HEK293 (cell line): ENCODE measurements at regions not wholly inside any gene's neighbourhood (a gene's known extent, or its start where the extent isn't known, plus 50 kb on each side); places are given as distances from the start of the nearest gene placed in this dataset.

Source experiments
- CTCF ChIA-PET: fragments of 350-600 bp; formaldehyde crosslinking; extraction: SDS; loops from one replicate; lab custom pipeline; 2021; ENCODE audit warnings: antibody characterized with exemption; lab: Yijun Ruan, JAX
- POLR2A ChIA-PET: fragments of 300-600 bp; formaldehyde crosslinking; extraction: SDS; loops from one replicate; lab custom pipeline; 2020; ENCODE audit warnings: antibody characterized with exemption, inconsistent platforms; lab: Yijun Ruan, JAX
- H3K27ac ChIP-seq: fragments of 200-500 bp; sonication (Bioruptor generic); 2 replicates; pipeline ENCODE4 v1.5.1; 2014; ENCODE audit warnings: low read depth, low read length, control low read depth, inconsistent platforms; ENCODE audit errors: extremely low read depth
- H3K36me3 ChIP-seq, 2 experiments: fragments of 200-500 bp in 1 of 2; sonication (Bioruptor generic) in 1 of 2; 1 replicate in 1 of 2; 2 replicates in 1 of 2; pipeline ENCODE4 v1.5.1; 2014 to 2017; ENCODE audit warnings: inconsistent platforms in 2 of 2, low read length in 2 of 2; ENCODE audit not compliant: control insufficient read depth in 2 of 2, insufficient read depth in 1 of 2
- H3K4me1 ChIP-seq: fragments of 200-500 bp; sonication (Bioruptor generic); 2 replicates; pipeline ENCODE4 v1.5.1; 2014; ENCODE audit warnings: mild to moderate bottlenecking, low read length, inconsistent platforms; ENCODE audit not compliant: control insufficient read depth, insufficient read depth
- H3K4me3 ChIP-seq: 2 replicates; pipeline ENCODE4 v1.5.1; 2011; ENCODE audit warnings: low read depth, mild to moderate bottlenecking, control low read depth, low read length, moderate library complexity
- H3K9me3 ChIP-seq: fragments of 200-500 bp; sonication (Bioruptor generic); 2 replicates; pipeline ENCODE4 v1.5.1; 2014; ENCODE audit warnings: low read depth, low read length, inconsistent platforms; ENCODE audit not compliant: control insufficient read depth, insufficient read depth
- ELK4 ChIP-seq: IDR thresholded peaks from 2 replicates; pipeline ENCODE4 v1.6.1; 2011; ENCODE audit warnings: mild to moderate bottlenecking, low read depth, low read length, borderline replicate concordance
- FEZF1 ChIP-seq: fragments of 450-650 bp; formaldehyde crosslinking; IDR thresholded peaks from 2 replicates; pipeline ENCODE4 v1.5.1; 2016; ENCODE audit warnings: missing biosample characterization, missing genetic modification characterization
- HOXA7 ChIP-seq: sonication (generic); formaldehyde crosslinking; IDR thresholded peaks from 2 replicates; pipeline ENCODE4 v1.8.1; 2022; ENCODE audit warnings: missing genetic modification reagents, borderline replicate concordance
- KLF17 ChIP-seq: fragments of 450-650 bp; formaldehyde crosslinking; IDR thresholded peaks from 2 replicates; pipeline ENCODE4 v1.5.1; 2016; ENCODE audit warnings: missing biosample characterization, missing genetic modification characterization
- KLF7 ChIP-seq: fragments of 450-650 bp; formaldehyde crosslinking; IDR thresholded peaks from 2 replicates; pipeline ENCODE4 v1.5.1; 2016; ENCODE audit warnings: missing biosample characterization, missing genetic modification characterization, borderline replicate concordance
- PRDM10 ChIP-seq: fragments of 450-650 bp; formaldehyde crosslinking; IDR thresholded peaks from 2 replicates; pipeline ENCODE4 v1.5.1; 2016; ENCODE audit warnings: missing biosample characterization, missing genetic modification characterization
- ZBTB11 ChIP-seq: fragments of 450-650 bp; formaldehyde crosslinking; conservative IDR thresholded peaks from 2 replicates; pipeline ENCODE4 v1.5.1; 2016; ENCODE audit warnings: low read depth, missing biosample characterization, missing genetic modification characterization
- ZEB2 ChIP-seq: fragments of 450-650 bp; formaldehyde crosslinking; IDR thresholded peaks from 2 replicates; pipeline ENCODE4 v1.5.1; 2016; ENCODE audit warnings: missing biosample characterization, missing genetic modification characterization
- ZFHX2 ChIP-seq: fragments of 450-650 bp; formaldehyde crosslinking; conservative IDR thresholded peaks from 2 replicates; pipeline ENCODE4 v1.5.1; 2016; ENCODE audit warnings: missing biosample characterization, missing genetic modification characterization
- ZFP41 ChIP-seq: fragments of 450-650 bp; formaldehyde crosslinking; IDR thresholded peaks from 2 replicates; pipeline ENCODE4 v1.5.1; 2016; ENCODE audit warnings: missing biosample characterization, missing genetic modification characterization, borderline replicate concordance
- ZNF112 ChIP-seq: fragments of 450-650 bp; formaldehyde crosslinking; IDR thresholded peaks from 2 replicates; pipeline ENCODE4 v1.5.0; 2017; ENCODE audit warnings: missing biosample characterization, missing genetic modification characterization
- ZNF140 ChIP-seq: fragments of 450-650 bp; formaldehyde crosslinking; IDR thresholded peaks from 2 replicates; pipeline ENCODE4 v1.5.1; 2016; ENCODE audit warnings: missing biosample characterization, missing genetic modification characterization
- ZNF211 ChIP-seq: fragments of 450-650 bp; formaldehyde crosslinking; IDR thresholded peaks from 2 replicates; pipeline ENCODE4 v1.5.1; 2016; ENCODE audit warnings: low read depth, missing biosample characterization, missing genetic modification characterization
- ZNF223 ChIP-seq: fragments of 450-650 bp; formaldehyde crosslinking; IDR thresholded peaks from 2 replicates; pipeline ENCODE4 v1.5.1; 2016; ENCODE audit warnings: missing biosample characterization, missing genetic modification characterization
- ZNF341 ChIP-seq: fragments of 450-650 bp; formaldehyde crosslinking; IDR thresholded peaks from 2 replicates; pipeline ENCODE4; 2016; ENCODE audit warnings: low read depth, missing biosample characterization, missing genetic modification characterization
- ZNF362 ChIP-seq: fragments of 450-650 bp; formaldehyde crosslinking; IDR thresholded peaks from 2 replicates; pipeline ENCODE4 v1.5.1; 2016; ENCODE audit warnings: missing biosample characterization, missing genetic modification characterization
- ZNF366 ChIP-seq: fragments of 450-650 bp; formaldehyde crosslinking; conservative IDR thresholded peaks from 2 replicates; pipeline ENCODE4 v1.5.1; 2016; ENCODE audit warnings: missing biosample characterization, missing genetic modification characterization
- ZNF654 ChIP-seq: fragments of 450-650 bp; formaldehyde crosslinking; IDR thresholded peaks from 2 replicates; pipeline ENCODE4 v1.5.1; 2016; ENCODE audit warnings: low read depth, missing biosample characterization, missing genetic modification characterization
- ZNF664 ChIP-seq: fragments of 450-650 bp; formaldehyde crosslinking; IDR thresholded peaks from 2 replicates; pipeline ENCODE4 v1.5.1; 2016; ENCODE audit warnings: missing biosample characterization, missing genetic modification characterization
- ZNF670 ChIP-seq: fragments of 450-650 bp; formaldehyde crosslinking; IDR thresholded peaks from 2 replicates; pipeline ENCODE4 v1.5.1; 2016; ENCODE audit warnings: missing biosample characterization, missing genetic modification characterization, low read depth
- ZNF768 ChIP-seq: fragments of 450-650 bp; formaldehyde crosslinking; IDR thresholded peaks from 2 replicates; pipeline ENCODE4 v1.5.1; 2018; ENCODE audit warnings: missing biosample characterization, mild to moderate bottlenecking, missing genetic modification characterization
- ZSCAN23 ChIP-seq: fragments of 450-650 bp; formaldehyde crosslinking; IDR thresholded peaks from 2 replicates; pipeline ENCODE4 v1.5.1; 2016; ENCODE audit warnings: missing biosample characterization, missing genetic modification characterization

- no peaks in the 10 kb centered on the region for H3K36me3 ChIP-seq
- no peaks in the 10 kb centered on the region for H3K9me3 ChIP-seq
- no peak for TF ChIP-seq FEZF1 (tag by site-specific recombination)
- TF ChIP-seq ZNF654 (tag by site-specific recombination) = no peak
- TF ChIP-seq ZNF341 = no peak
- TF ChIP-seq ZSCAN23 (tag by site-specific recombination) = no peak
- TF ChIP-seq KLF17 (tag by site-specific recombination) = no peak
- no peak for TF ChIP-seq ZNF211 (tag by site-specific recombination)
- TF ChIP-seq ZNF140 (tag by site-specific recombination) = no peak
- no peak for TF ChIP-seq ZNF670 (tag by site-specific recombination)
- TF ChIP-seq ZNF223 (tag by site-specific recombination) = no peak
- TF ChIP-seq ZFHX2 (tag by site-specific recombination) = no peak
- TF ChIP-seq ZNF362 (tag by site-specific recombination) = no peak
- TF ChIP-seq ZFP41 (tag by site-specific recombination) = no peak
- no peak for TF ChIP-seq ZNF768 (tag by site-specific recombination)
- TF ChIP-seq ZNF366 (tag by site-specific recombination) = no peak
- TF ChIP-seq ZNF664 (tag by site-specific recombination) = no peak
- no peak for TF ChIP-seq ZEB2 (tag by site-specific recombination)
- no peak for TF ChIP-seq KLF7 (tag by site-specific recombination)
- H3K27ac ChIP-seq = no peak overlapping the region
- CTCF ChIA-PET = no interaction called here
- H3K4me3 ChIP-seq = no peak overlapping the region
- POLR2A ChIA-PET = no interaction called here
- no peaks in the 10 kb centered on the region for H3K4me1 ChIP-seq
Observed at GRCh38 chr4:27248829-27249228, 388.2 kb downstream of the STIM2 start.

GRCh38 chr4:27251771-27252170 is 391.1 kb downstream of the STIM2 start:
- H3K4me1 ChIP-seq = no peaks in the 10 kb centered on the region
- H3K4me3 ChIP-seq = no peak overlapping the region
- no peaks in the 10 kb centered on the region for H3K36me3 ChIP-seq
- no peak overlapping the region for H3K27ac ChIP-seq
- no peaks in the 10 kb centered on the region for H3K9me3 ChIP-seq
- CTCF ChIA-PET = no interaction called here
- TF ChIP-seq PRDM10 (tag by site-specific recombination) (no peak), ELK4 (no peak), ZBTB11 (tag by site-specific recombination) (no peak), ZNF112 (tag by site-specific recombination) (no peak), HOXA7 (CRISPR knock-in tag) (no peak)
- POLR2A ChIA-PET = no interaction called here
